ENCODE measurements at regions not wholly inside any gene's neighbourhood (a gene's known extent, or its start where the extent isn't known, plus 50 kb on each side); places are given as distances from the start of the nearest gene placed in this dataset.

DNA sequence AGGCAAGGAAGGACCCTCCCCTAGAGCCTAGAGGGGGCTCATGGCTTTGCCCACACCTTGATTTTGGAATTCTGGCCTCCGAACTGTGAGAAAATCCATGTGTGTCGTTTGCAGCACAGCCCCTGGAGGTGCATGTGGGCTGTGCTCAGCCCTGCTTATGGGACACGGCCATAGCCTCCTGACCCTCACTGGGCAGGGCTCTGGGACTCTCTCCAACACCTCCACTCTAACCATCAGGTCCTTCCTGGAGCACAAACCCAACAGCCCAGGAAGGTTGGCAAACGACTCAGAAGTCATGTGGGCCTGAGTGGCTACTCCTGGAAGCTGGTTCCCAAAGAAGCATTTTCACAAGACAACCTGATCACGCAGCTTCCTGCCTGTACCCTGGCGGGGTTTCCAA, 144.1 kb downstream of the CTTN start:
- TF ChIP-seq CTCF (conservative IDR thresholded peaks at IDR 0.05) (no peak), EZH2 (IDR thresholded peaks at IDR 0.05; ENCODE audit: low read depth) (no peak)
